CD4-positive, CD25-positive, alpha-beta regulatory T cell (primary cell): ENCODE measurements at regions not wholly inside any gene's neighbourhood (a gene's known extent, or its start where the extent isn't known, plus 50 kb on each side); places are given as distances from the start of the nearest gene placed in this dataset.

ENCODE experiments used
- ATAC-seq, 2 donors: fragments of 150-1000 bp; cut with Tn5 transposase; one replicate each; pipeline ENCODE4 v1.10.0; 2021; ENCODE audit warnings: low read depth in 2 of 2, moderate number of reproducible peaks in 2 of 2, moderate library complexity in 1 of 2
- DNase-seq, 3 donors: peaks; one replicate each; pipeline versions ENCODE4 v3.0.0 to v3.0.0-alpha.2; 2012 to 2022; ENCODE audit warnings: mixed read lengths in 1 of 3
- H3K27ac ChIP-seq: one replicate; pipeline ENCODE4 v1.7.0; 2013; ENCODE audit warnings: mild to moderate bottlenecking, low read length; ENCODE audit not compliant: insufficient read depth, poor library complexity, severe bottlenecking
- H3K27me3 ChIP-seq: one replicate; pipeline ENCODE4 v1.7.0; 2013; ENCODE audit warnings: low read length; ENCODE audit not compliant: control insufficient read depth, insufficient read depth
- H3K36me3 ChIP-seq: one replicate; pipeline ENCODE4 v1.7.0; 2013; ENCODE audit warnings: mild to moderate bottlenecking, low read length, moderate library complexity; ENCODE audit not compliant: control insufficient read depth, insufficient read depth
- H3K4me1 ChIP-seq: 2 replicates; pipeline ENCODE4 v1.7.0; 2013; ENCODE audit warnings: mild to moderate bottlenecking, low read length; ENCODE audit not compliant: insufficient read depth, control insufficient read depth, poor library complexity, severe bottlenecking
- H3K4me3 ChIP-seq: one replicate; pipeline ENCODE4 v1.7.0; 2013; ENCODE audit warnings: low read depth, mild to moderate bottlenecking, low read length, moderate library complexity
- H3K9me3 ChIP-seq, 2 experiments: 1 replicate in 1 of 2; 2 replicates in 1 of 2; pipeline ENCODE4 v1.7.0; 2013; ENCODE audit warnings: low read length in 2 of 2, mild to moderate bottlenecking in 1 of 2, moderate library complexity in 1 of 2; ENCODE audit not compliant: control insufficient read depth in 2 of 2
- H3K27ac Mint-ChIP-seq, 3 donors: one replicate each; pipeline ENCODE4 v1.8.0; 2020 to 2022; ENCODE audit warnings: mild to moderate bottlenecking in 3 of 3, mixed read lengths in 3 of 3, moderate library complexity in 2 of 3
- H3K27me3 Mint-ChIP-seq: one replicate; pipeline ENCODE4 v1.8.0; 2022; ENCODE audit warnings: mild to moderate bottlenecking, mixed read lengths
- H3K36me3 Mint-ChIP-seq: one replicate; pipeline ENCODE4 v1.8.0; 2020; ENCODE audit warnings: mixed read lengths
- H3K4me1 Mint-ChIP-seq, 4 donors: one replicate each; pipeline ENCODE4 v1.8.0; 2020 to 2022; ENCODE audit warnings: mixed read lengths in 4 of 4, mild to moderate bottlenecking in 1 of 4
- H3K4me3 Mint-ChIP-seq, 4 donors: one replicate each; pipeline ENCODE4 v1.8.0; 2020 to 2022; ENCODE audit warnings: mild to moderate bottlenecking in 4 of 4, mixed read lengths in 4 of 4, moderate library complexity in 3 of 4
- H3K9me3 Mint-ChIP-seq, 7 donors: one replicate each; pipeline ENCODE4 v1.8.0; 2020 to 2022; ENCODE audit warnings: mixed read lengths in 7 of 7, mild to moderate bottlenecking in 3 of 7, moderate library complexity in 2 of 7

GRCh38 chr2:134086594-134087219 is 167.2 kb upstream of the MGAT5 start:
- H3K27ac ChIP-seq: no peak overlapping the region
- no peaks in the 10 kb centered on the region for H3K9me3 ChIP-seq
- H3K27ac Mint-ChIP-seq: no peak overlapping the region
- ATAC-seq (no peak), DNase-seq (no peak)
- H3K4me3 Mint-ChIP-seq: no peak overlapping the region
- peaks cover 0 to 5% (median 0%) of the 10 kb centered on the region in 4 donors for H3K4me1 Mint-ChIP-seq
- H3K4me3 ChIP-seq: no peak overlapping the region
- H3K27me3 ChIP-seq: peaks cover 2% of the 10 kb centered on the region
- no peaks in the 10 kb centered on the region for H3K4me1 ChIP-seq
- H3K9me3 Mint-ChIP-seq: no peaks in the 10 kb centered on the region
- peaks cover 25% of the 10 kb centered on the region for H3K27me3 Mint-ChIP-seq
- H3K36me3 ChIP-seq: no peaks in the 10 kb centered on the region
- no peaks in the 10 kb centered on the region for H3K36me3 Mint-ChIP-seq

- Histone ChIP-seq H3K27ac (no peak overlapping the region), H3K9me3 (no peaks in the 10 kb centered on the region), H3K4me1 (no peaks in the 10 kb centered on the region), H3K27me3 (peaks cover 2% of the 10 kb centered on the region), H3K36me3 (no peaks in the 10 kb centered on the region), H3K4me3 (no peak overlapping the region)
- Mint-ChIP-seq H3K4me3 (no peak overlapping the region), H3K4me1 (peaks cover 0 to 7% (median 0%) of the 10 kb centered on the region in 4 donors), H3K27me3 (peaks cover 21% of the 10 kb centered on the region), H3K36me3 (no peaks in the 10 kb centered on the region), H3K27ac (no peak overlapping the region), H3K9me3 (peaks cover 0 to 1% (median 0%) of the 10 kb centered on the region in 7 donors)
- ATAC-seq (no peak), DNase-seq (no peak)
Measured at GRCh38 chr2:134087371-134087921, 166.4 kb upstream of the MGAT5 start.

- H3K36me3 ChIP-seq: no peaks in the 10 kb centered on the region
- ATAC-seq: no peak
Measured at GRCh38 chr2:134089454-134089853, 164.4 kb upstream of the MGAT5 start.

GRCh38 chr2:134097740-134098139 is 156.1 kb upstream of the MGAT5 start:
- H3K4me1 Mint-ChIP-seq: no peaks in the 10 kb centered on the region
- H3K27me3 Mint-ChIP-seq: peaks cover 31% of the 10 kb centered on the region
- ATAC-seq (no peak), DNase-seq (no peak)
- Histone ChIP-seq H3K27ac (no peak overlapping the region), H3K27me3 (peaks cover 2% of the 10 kb centered on the region), H3K4me1 (no peaks in the 10 kb centered on the region), H3K4me3 (no peak overlapping the region), H3K36me3 (no peaks in the 10 kb centered on the region), H3K9me3 (no peaks in the 10 kb centered on the region)
- H3K27ac Mint-ChIP-seq: no peak overlapping the region
- H3K4me3 Mint-ChIP-seq: no peak overlapping the region
- H3K36me3 Mint-ChIP-seq: no peaks in the 10 kb centered on the region
- peaks cover 0 to 4% (median 0%) of the 10 kb centered on the region in 7 donors for H3K9me3 Mint-ChIP-seq

More at GRCh38 chr2:134089454-134089853, 164.4 kb upstream of the MGAT5 start:
- peaks cover 0 to 2% (median 0%) of the 10 kb centered on the region in 7 donors for H3K9me3 Mint-ChIP-seq
- no peak for DNase-seq
- Histone ChIP-seq H3K27ac (no peak overlapping the region), H3K27me3 (peaks cover 4% of the 10 kb centered on the region), H3K4me1 (no peaks in the 10 kb centered on the region), H3K9me3 (no peaks in the 10 kb centered on the region), H3K4me3 (no peak overlapping the region)
- H3K4me3 Mint-ChIP-seq: no peak overlapping the region
- no peaks in the 10 kb centered on the region for H3K36me3 Mint-ChIP-seq
- peaks cover 0 to 8% (median 0%) of the 10 kb centered on the region in 4 donors for H3K4me1 Mint-ChIP-seq
- peaks cover 17% of the 10 kb centered on the region for H3K27me3 Mint-ChIP-seq
- no peak overlapping the region for H3K27ac Mint-ChIP-seq

DNA sequence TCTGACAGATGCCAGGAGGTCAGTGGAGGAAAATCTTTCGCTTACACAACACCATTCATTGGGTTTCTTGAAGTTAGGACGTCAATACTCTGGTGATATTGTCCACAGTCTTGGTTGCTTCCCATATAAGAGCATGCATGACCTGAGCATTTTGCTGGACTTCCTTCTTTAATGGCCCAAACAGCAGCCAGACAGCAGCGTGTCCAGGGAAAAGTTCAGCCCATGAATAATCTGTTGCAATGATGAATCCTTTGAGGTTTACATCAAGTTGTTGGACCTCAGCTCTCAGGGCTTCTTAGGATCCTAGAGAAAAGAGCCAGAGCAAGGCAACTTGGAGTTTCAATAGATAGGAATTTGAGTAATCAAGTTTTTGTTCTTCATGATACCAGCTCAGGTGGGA is 155.6 kb upstream of the MGAT5 start:
- H3K27ac ChIP-seq: no peak overlapping the region
- H3K36me3 ChIP-seq: no peaks in the 10 kb centered on the region
- H3K9me3 ChIP-seq: no peaks in the 10 kb centered on the region
- Mint-ChIP-seq H3K36me3 (no peaks in the 10 kb centered on the region), H3K4me3 (no peak overlapping the region), H3K4me1 (no peaks in the 10 kb centered on the region), H3K27ac (no peak overlapping the region), H3K9me3 (peaks cover 0 to 4% (median 0%) of the 10 kb centered on the region in 7 donors), H3K27me3 (peaks cover 31% of the 10 kb centered on the region)
- no peaks in the 10 kb centered on the region for H3K4me1 ChIP-seq
- H3K27me3 ChIP-seq: peaks cover 2% of the 10 kb centered on the region
- H3K4me3 ChIP-seq: no peak overlapping the region
- DNase-seq (no peak), ATAC-seq (no peak)

DNA sequence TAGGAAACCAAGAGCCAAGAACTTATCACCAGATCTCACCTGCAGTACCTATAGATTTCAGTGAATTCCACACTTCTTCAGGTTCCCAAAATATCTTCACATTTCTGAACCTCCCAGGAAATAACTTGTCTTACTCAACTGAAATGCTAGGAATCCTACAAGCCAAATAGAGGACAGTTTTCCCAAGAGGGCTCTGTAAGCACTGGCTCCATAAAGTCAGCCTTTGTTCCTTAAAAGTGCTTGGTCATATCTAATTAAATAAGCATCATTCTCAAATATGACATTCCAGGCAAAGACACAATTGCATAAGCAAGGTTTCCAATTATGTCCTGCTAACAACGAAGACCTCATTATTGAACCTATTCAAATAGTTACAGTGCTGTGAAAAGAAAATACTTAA is 154.6 kb upstream of the MGAT5 start:
- no peaks in the 10 kb centered on the region for H3K36me3 ChIP-seq
- peaks cover 2% of the 10 kb centered on the region for H3K27me3 ChIP-seq
- Mint-ChIP-seq H3K9me3 (peaks cover 0 to 4% (median 0%) of the 10 kb centered on the region in 7 donors), H3K4me3 (no peak overlapping the region), H3K36me3 (no peaks in the 10 kb centered on the region), H3K27ac (no peak overlapping the region), H3K4me1 (peaks cover 0 to 4% (median 2%) of the 10 kb centered on the region in 4 donors), H3K27me3 (peaks cover 31% of the 10 kb centered on the region)
- H3K4me3 ChIP-seq: no peak overlapping the region
- DNase-seq: no peak
- H3K9me3 ChIP-seq: no peaks in the 10 kb centered on the region
- no peak for ATAC-seq
- no peaks in the 10 kb centered on the region for H3K4me1 ChIP-seq
- H3K27ac ChIP-seq: no peak overlapping the region

GRCh38 chr2:134103196-134103595 is 150.7 kb upstream of the MGAT5 start:
- H3K4me1 ChIP-seq: no peaks in the 10 kb centered on the region
- Mint-ChIP-seq H3K27me3 (peaks cover 17% of the 10 kb centered on the region), H3K4me1 (peaks cover 0 to 16% (median 11%) of the 10 kb centered on the region in 4 donors), H3K4me3 (peak overlapping the region in 1 of 4 donors; percentile 51), H3K36me3 (no peaks in the 10 kb centered on the region), H3K27ac (no peak overlapping the region), H3K9me3 (peaks cover 0 to 5% (median 0%) of the 10 kb centered on the region in 7 donors)
- H3K36me3 ChIP-seq: no peaks in the 10 kb centered on the region
- no peaks in the 10 kb centered on the region for H3K27me3 ChIP-seq
- DNase-seq (no peak), ATAC-seq (no peak)
- H3K27ac ChIP-seq: no peak overlapping the region
- no peak overlapping the region for H3K4me3 ChIP-seq
- H3K9me3 ChIP-seq: no peaks in the 10 kb centered on the region

DNA sequence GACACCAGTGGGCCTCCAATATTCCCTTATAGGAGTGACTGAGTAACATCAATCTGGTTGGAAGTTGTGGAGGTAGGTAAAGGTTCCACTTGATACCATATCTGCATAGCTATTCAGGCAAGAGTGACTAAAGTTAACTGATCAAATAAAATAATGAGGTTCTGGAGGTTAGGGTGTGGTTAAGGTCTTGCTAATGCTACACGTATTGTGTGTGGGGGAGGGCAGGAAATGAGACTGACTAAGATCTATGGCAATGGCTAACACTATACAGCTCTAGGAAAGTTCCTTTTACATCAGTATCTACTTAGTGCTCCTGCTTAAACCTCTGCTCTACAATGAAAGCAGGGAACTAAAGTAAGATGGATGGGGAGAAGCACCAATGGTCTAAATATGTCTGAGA is 149.1 kb upstream of the MGAT5 start:
- Mint-ChIP-seq H3K4me3 (no peak overlapping the region), H3K27ac (no peak overlapping the region), H3K4me1 (peaks cover 0 to 16% (median 11%) of the 10 kb centered on the region in 4 donors), H3K36me3 (no peaks in the 10 kb centered on the region), H3K27me3 (peaks cover 4% of the 10 kb centered on the region), H3K9me3 (peaks cover 0 to 5% (median 0%) of the 10 kb centered on the region in 7 donors)
- Histone ChIP-seq H3K36me3 (no peaks in the 10 kb centered on the region), H3K4me1 (no peaks in the 10 kb centered on the region), H3K27ac (no peak overlapping the region), H3K4me3 (no peak overlapping the region), H3K9me3 (no peaks in the 10 kb centered on the region), H3K27me3 (no peaks in the 10 kb centered on the region)
- ATAC-seq (peak; percentile 74 to 86), DNase-seq (peak in 2 of 3 donors; percentile 42 to 68)
